ENCODE measurements at regions not wholly inside any gene's neighbourhood (a gene's known extent, or its start where the extent isn't known, plus 50 kb on each side); places are given as distances from the start of the nearest gene placed in this dataset.
"Not testable (repeated sequence)": the region's sequence is repeated elsewhere in the genome, so short reads cannot be mapped to it uniquely, and the experiment has no call there.

- WGBS, 2 experiments (ENCODE audit: insufficient coverage in 1 of 2, insufficient read length in 1 of 2): 95 to 100% methylated on average over 5 to 8 of the region's 8 CpGs
- H3K4me1 Mint-ChIP-seq: peaks cover 13% of the 10 kb centered on the region
- H3K36me3 Mint-ChIP-seq (ENCODE audit: low read depth); H3K4me3 Mint-ChIP-seq; H3K4me3 ChIP-seq (ENCODE audit: low read length); H3K9ac ChIP-seq (ENCODE audit: extremely low read depth, low read length, poor library complexity, severe bottlenecking); H3K27ac ChIP-seq (ENCODE audit: low read depth, low read length); H3K9me3 ChIP-seq (ENCODE audit: control insufficient read depth, low read length); DNase-seq; H3K4me1 ChIP-seq (ENCODE audit: control insufficient read depth, insufficient read depth, low read length); H3K9me3 Mint-ChIP-seq; H3K27me3 ChIP-seq (ENCODE audit: control insufficient read depth, insufficient read depth, low read length, poor library complexity, severe bottlenecking); H3K36me3 ChIP-seq (ENCODE audit: control insufficient read depth, insufficient read depth, low read length); H3K27ac Mint-ChIP-seq: not testable (repeated sequence)
- H3K27me3 Mint-ChIP-seq (ENCODE audit: insufficient read depth): peaks cover 14% of the 10 kb centered on the region
These were observed 58.7 kb downstream of the POU5F2 start for GRCh38 chr5:93682471-93683404.

- Histone ChIP-seq H3K4me3 (ENCODE audit: low read length) (no peak overlapping the region), H3K9me3 (ENCODE audit: control insufficient read depth, low read length) (no peaks in the 10 kb centered on the region), H3K9ac (ENCODE audit: extremely low read depth, low read length, poor library complexity, severe bottlenecking) (no peak overlapping the region), H3K27me3 (ENCODE audit: control insufficient read depth, insufficient read depth, low read length, poor library complexity, severe bottlenecking) (no peaks in the 10 kb centered on the region), H3K27ac (ENCODE audit: low read depth, low read length) (no peak overlapping the region), H3K4me1 (ENCODE audit: control insufficient read depth, insufficient read depth, low read length) (peaks cover 6% of the 10 kb centered on the region), H3K36me3 (ENCODE audit: control insufficient read depth, insufficient read depth, low read length) (no peaks in the 10 kb centered on the region)
- DNase-seq: no peak
- Mint-ChIP-seq H3K4me1 (peaks cover 21% of the 10 kb centered on the region), H3K4me3 (no peak overlapping the region), H3K27me3 (ENCODE audit: insufficient read depth) (peaks cover 12% of the 10 kb centered on the region), H3K27ac (no peak overlapping the region), H3K9me3 (no peaks in the 10 kb centered on the region), H3K36me3 (ENCODE audit: low read depth) (no peaks in the 10 kb centered on the region)
- TF ChIP-seq CTCF (conservative IDR thresholded peaks at IDR 0.05): peak; percentile 84
- WGBS, 2 experiments (ENCODE audit: insufficient coverage in 1 of 2, insufficient read length in 1 of 2): 40 to 79% methylated on average over 1 to 3 of the region's 3 CpGs
These were observed 60.0 kb downstream of the POU5F2 start for GRCh38 chr5:93681432-93681831.

GRCh38 chr5:93677359-93677891 is 64.0 kb downstream of the POU5F2 start:
- H3K27me3 Mint-ChIP-seq (ENCODE audit: insufficient read depth): peaks cover 12% of the 10 kb centered on the region
- H3K27ac Mint-ChIP-seq: no peak overlapping the region
- Histone ChIP-seq H3K4me1 (ENCODE audit: control insufficient read depth, insufficient read depth, low read length) (peaks cover 9% of the 10 kb centered on the region), H3K27ac (ENCODE audit: low read depth, low read length) (peak overlapping the region; percentile 74), H3K9me3 (ENCODE audit: control insufficient read depth, low read length) (no peaks in the 10 kb centered on the region), H3K4me3 (ENCODE audit: low read length) (no peak overlapping the region), H3K36me3 (ENCODE audit: control insufficient read depth, insufficient read depth, low read length) (no peaks in the 10 kb centered on the region), H3K27me3 (ENCODE audit: control insufficient read depth, insufficient read depth, low read length, poor library complexity, severe bottlenecking) (peaks cover 14% of the 10 kb centered on the region), H3K9ac (ENCODE audit: extremely low read depth, low read length, poor library complexity, severe bottlenecking) (no peak overlapping the region)
- no peaks in the 10 kb centered on the region for H3K36me3 Mint-ChIP-seq (ENCODE audit: low read depth)
- 25 to 38% methylated on average over 4 to 7 of the region's 7 CpGs for WGBS, 2 experiments (ENCODE audit: insufficient coverage in 1 of 2, insufficient read length in 1 of 2)
- peak; percentile 81 for DNase-seq
- H3K4me3 Mint-ChIP-seq: no peak overlapping the region
- peaks cover 25% of the 10 kb centered on the region for H3K4me1 Mint-ChIP-seq
- H3K9me3 Mint-ChIP-seq: no peaks in the 10 kb centered on the region
- no peak for TF ChIP-seq CTCF (conservative IDR thresholded peaks at IDR 0.05)

Data from endodermal cell (in vitro differentiated cells).